ENCODE measurements at regions not wholly inside any gene's neighbourhood (a gene's known extent, or its start where the extent isn't known, plus 50 kb on each side); places are given as distances from the start of the nearest gene placed in this dataset.

GRCh38 chr11:96465512-96465911 is 75.7 kb downstream of the JRKL start:
- TF ChIP-seq CTCF (IDR thresholded peaks at IDR 0.05; ENCODE audit: low read depth, low read length) (no peak), POLR2A (IDR thresholded peaks at IDR 0.05; ENCODE audit: extremely low read depth, insufficient read length) (no peak), MYC (IDR thresholded peaks at IDR 0.05; ENCODE audit: low read depth, low read length) (no peak)

Measured in NB4 (cell line).